IMR-90 (cell line): ENCODE measurements at regions not wholly inside any gene's neighbourhood (a gene's known extent, or its start where the extent isn't known, plus 50 kb on each side); places are given as distances from the start of the nearest gene placed in this dataset.

Experiments
- ATAC-seq: fragments of 200-7000 bp; cut with Tn5 transposase; 2 replicates; pipeline ENCODE4 v1.9.1; 2020; ENCODE audit warnings: low read depth, mild to moderate bottlenecking, moderate library complexity
- BruUV-seq: library from RNA; stranded (reverse); fragments of 400-500 nt; replicated peaks from 2 replicates; lab custom pipeline; 2021; lab: Mats Ljungman, UMichigan
- CTCF ChIA-PET: fragments of 300-600 bp; formaldehyde crosslinking; extraction: SDS; loops from one replicate; lab custom pipeline; 2021; ENCODE audit warnings: antibody characterized with exemption; lab: Yijun Ruan, JAX
- POLR2A ChIA-PET: fragments of 300-600 bp; sonication (Branson Sonifier 250); formaldehyde crosslinking; loops from one replicate; lab custom pipeline; 2022; ENCODE audit warnings: antibody characterized with exemption; ENCODE audit not compliant: unreplicated experiment; lab: Charles Lee
- DNase-seq: peaks from one replicate; pipeline ENCODE4 v3.0.0; 2013
- H2AFZ ChIP-seq: replicated peaks from 2 replicates; pipeline ENCODE3; 2013; ENCODE audit warnings: low read length, mild to moderate bottlenecking; ENCODE audit not compliant: poor library complexity
- H2AK5ac ChIP-seq: 2 replicates; pipeline ENCODE4 v1.6.1; 2013; ENCODE audit warnings: low read depth, low read length, inconsistent platforms
- H2AK9ac ChIP-seq: replicated peaks from 2 replicates; pipeline ENCODE3; 2013; ENCODE audit warnings: mild to moderate bottlenecking, low read depth, low read length, moderate library complexity; ENCODE audit not compliant: poor library complexity
- H2BK120ac ChIP-seq: 2 replicates; pipeline ENCODE4 v1.6.1; 2013; ENCODE audit warnings: low read depth, low read length, inconsistent platforms
- H2BK15ac ChIP-seq: 3 replicates; pipeline ENCODE4 v1.6.1; 2013; ENCODE audit warnings: low read depth, low read length, inconsistent platforms
- H2BK20ac ChIP-seq: 2 replicates; pipeline ENCODE4 v1.6.1; 2013; ENCODE audit warnings: low read depth, mild to moderate bottlenecking, inconsistent platforms, low read length, moderate library complexity
- H2BK5ac ChIP-seq: 2 replicates; pipeline ENCODE4 v1.6.1; 2013; ENCODE audit warnings: mild to moderate bottlenecking, low read depth, low read length, inconsistent platforms; ENCODE audit not compliant: poor library complexity, severe bottlenecking
- H3K14ac ChIP-seq: replicated peaks from 2 replicates; pipeline ENCODE4 v1.6.1; 2013; ENCODE audit warnings: low read depth, low read length, inconsistent platforms
- H3K18ac ChIP-seq: 2 replicates; pipeline ENCODE4 v1.6.1; 2013; ENCODE audit warnings: low read depth, low read length, control low read depth
- H3K23ac ChIP-seq: 2 replicates; pipeline ENCODE4 v1.6.1; 2013; ENCODE audit warnings: low read depth, low read length, inconsistent platforms
- H3K27ac ChIP-seq: 2 replicates; pipeline ENCODE4 v1.5.1; 2013; ENCODE audit warnings: mild to moderate bottlenecking, control low read depth, low read length; ENCODE audit not compliant: insufficient read depth
- H3K27me3 ChIP-seq: 2 replicates; pipeline ENCODE4 v1.6.1; 2013; ENCODE audit warnings: low read length; ENCODE audit not compliant: control insufficient read depth, insufficient read depth
- H3K36me3 ChIP-seq: 2 replicates; pipeline ENCODE4 v1.6.1; 2013; ENCODE audit warnings: low read length, mixed read lengths; ENCODE audit not compliant: control insufficient read depth, insufficient read depth
- H3K4ac ChIP-seq: 2 replicates; pipeline ENCODE4 v1.6.1; 2013; ENCODE audit warnings: low read depth, low read length, inconsistent platforms
- H3K4me1 ChIP-seq: 2 replicates; pipeline ENCODE4 v1.6.1; 2013; ENCODE audit warnings: low read length, mixed read lengths; ENCODE audit not compliant: control insufficient read depth, insufficient read depth
- H3K4me2 ChIP-seq: 2 replicates; pipeline ENCODE4 v1.6.1; 2013; ENCODE audit warnings: low read depth, mild to moderate bottlenecking, control low read depth, low read length, moderate library complexity
- H3K4me3 ChIP-seq: 2 replicates; pipeline ENCODE4 v1.5.1; 2013; ENCODE audit warnings: low read depth, mild to moderate bottlenecking, control low read depth, low read length, moderate library complexity; ENCODE audit not compliant: insufficient read depth
- H3K56ac ChIP-seq: 2 replicates; pipeline ENCODE4 v1.6.1; 2013; ENCODE audit warnings: low read length, inconsistent platforms; ENCODE audit not compliant: insufficient read depth; ENCODE audit errors: extremely low read depth
- H3K79me1 ChIP-seq, 2 experiments: 2 replicates each; pipeline ENCODE4 v1.6.1; 2013; ENCODE audit warnings: low read length in 2 of 2, inconsistent platforms in 1 of 2, low read depth in 1 of 2
- H3K9ac ChIP-seq: 2 replicates; pipeline ENCODE4 v1.6.1; 2013; ENCODE audit warnings: low read depth, low read length, control low read depth
- H3K9me1 ChIP-seq: 2 replicates; pipeline ENCODE4 v1.6.1; 2013; ENCODE audit warnings: low read length, inconsistent platforms; ENCODE audit not compliant: insufficient read depth
- H3K9me3 ChIP-seq: 2 replicates; pipeline ENCODE4 v1.6.1; 2013; ENCODE audit warnings: low read length; ENCODE audit not compliant: control insufficient read depth, insufficient read depth
- H4K20me1 ChIP-seq: 2 replicates; pipeline ENCODE4 v1.6.1; 2013; ENCODE audit warnings: low read length, inconsistent platforms; ENCODE audit not compliant: insufficient read depth
- H4K5ac ChIP-seq: 2 replicates; pipeline ENCODE4 v1.6.1; 2013; ENCODE audit warnings: mild to moderate bottlenecking, low read depth, low read length, control low read depth
- H4K8ac ChIP-seq, 2 experiments: 2 replicates each; pipeline ENCODE4 v1.6.1; 2013; ENCODE audit warnings: low read depth in 2 of 2, low read length in 2 of 2, control low read depth in 1 of 2, inconsistent platforms in 1 of 2
- H4K91ac ChIP-seq: 2 replicates; pipeline ENCODE4 v1.6.1; 2013; ENCODE audit warnings: low read depth, low read length, inconsistent platforms; ENCODE audit not compliant: insufficient read depth
- CEBPB ChIP-seq: IDR thresholded peaks from 2 replicates; pipeline ENCODE4 v1.6.1; 2012; ENCODE audit warnings: low read depth, low read length, improper control_type of control experiment
- CHD1 ChIP-seq: IDR thresholded peaks from 2 replicates; pipeline ENCODE4 v1.6.1; 2012; ENCODE audit warnings: low read depth, low read length, improper control_type of control experiment
- FOS ChIP-seq: fragments of 150-350 bp; IDR thresholded peaks from 2 replicates; pipeline ENCODE4 v1.6.1; 2016; ENCODE audit warnings: low read depth, low read length
- MAFK ChIP-seq: IDR thresholded peaks from 2 replicates; pipeline ENCODE4 v1.6.1; 2012; ENCODE audit warnings: low read depth, low read length, improper control_type of control experiment
- MXI1 ChIP-seq: IDR thresholded peaks from 2 replicates; pipeline ENCODE4 v1.6.1; 2012; ENCODE audit warnings: low read depth, mild to moderate bottlenecking, low read length, moderate library complexity, borderline replicate concordance
- NFE2L2 ChIP-seq: fragments of 150-350 bp; IDR thresholded peaks from 2 replicates; pipeline ENCODE4 v1.6.1; 2016; ENCODE audit warnings: low read depth, mild to moderate bottlenecking, low read length
- POLR2A ChIP-seq: IDR thresholded peaks from 2 replicates; pipeline ENCODE4 v1.6.1; 2012; ENCODE audit warnings: mild to moderate bottlenecking, low read depth, low read length
- RCOR1 ChIP-seq: IDR thresholded peaks from 2 replicates; pipeline ENCODE4 v1.6.1; 2012; ENCODE audit warnings: mild to moderate bottlenecking, low read length, improper control_type of control experiment; ENCODE audit not compliant: insufficient replicate concordance
- SMC3 ChIP-seq: fragments of 150-350 bp; IDR thresholded peaks from 2 replicates; pipeline ENCODE4 v1.6.1; 2016; ENCODE audit warnings: low read depth, mild to moderate bottlenecking, antibody characterized with exemption, low read length, moderate library complexity
- WGBS, 2 experiments: methylation state at CpG; one replicate each; pipeline versions ENCODE4 v1.1.5 to v1.1.7; 2013; ENCODE audit warnings: missing lambda C conversion rate in 2 of 2; ENCODE audit not compliant: insufficient read length in 1 of 2; ENCODE audit errors: extremely low coverage in 2 of 2; 5-methylcytosine and 5-hydroxymethylcytosine counted together
- dilution Hi-C: fragments of 300-500 bp; cut with HindIII; formaldehyde crosslinking; loops from one replicate; pipeline ENCODE4 v1.14.3; 2018; ENCODE audit warnings: low sequenced_read_pairs; ENCODE audit not compliant: unreplicated experiment
- in situ Hi-C: fragments of 300-500 bp; cut with MboI; formaldehyde crosslinking; loops from 3 replicates; pipeline ENCODE4 v1.14.3; 2019; ENCODE audit warnings: low sequenced_read_pairs, inconsistent platforms, mixed read lengths
- intact Hi-C: fragments of 100-400 bp; cut with micrococcal nuclease; formaldehyde crosslinking; loops from 2 replicates; pipeline ENCODE4 v1.10.0; 2022
- TF ChIP-seq, protein P1 (sequence below): fragments of 150-350 bp; IDR thresholded peaks from 2 replicates; pipeline ENCODE4 v1.6.1; 2017; ENCODE audit warnings: mild to moderate bottlenecking, antibody characterized with exemption, low read length, low read depth

DNA sequence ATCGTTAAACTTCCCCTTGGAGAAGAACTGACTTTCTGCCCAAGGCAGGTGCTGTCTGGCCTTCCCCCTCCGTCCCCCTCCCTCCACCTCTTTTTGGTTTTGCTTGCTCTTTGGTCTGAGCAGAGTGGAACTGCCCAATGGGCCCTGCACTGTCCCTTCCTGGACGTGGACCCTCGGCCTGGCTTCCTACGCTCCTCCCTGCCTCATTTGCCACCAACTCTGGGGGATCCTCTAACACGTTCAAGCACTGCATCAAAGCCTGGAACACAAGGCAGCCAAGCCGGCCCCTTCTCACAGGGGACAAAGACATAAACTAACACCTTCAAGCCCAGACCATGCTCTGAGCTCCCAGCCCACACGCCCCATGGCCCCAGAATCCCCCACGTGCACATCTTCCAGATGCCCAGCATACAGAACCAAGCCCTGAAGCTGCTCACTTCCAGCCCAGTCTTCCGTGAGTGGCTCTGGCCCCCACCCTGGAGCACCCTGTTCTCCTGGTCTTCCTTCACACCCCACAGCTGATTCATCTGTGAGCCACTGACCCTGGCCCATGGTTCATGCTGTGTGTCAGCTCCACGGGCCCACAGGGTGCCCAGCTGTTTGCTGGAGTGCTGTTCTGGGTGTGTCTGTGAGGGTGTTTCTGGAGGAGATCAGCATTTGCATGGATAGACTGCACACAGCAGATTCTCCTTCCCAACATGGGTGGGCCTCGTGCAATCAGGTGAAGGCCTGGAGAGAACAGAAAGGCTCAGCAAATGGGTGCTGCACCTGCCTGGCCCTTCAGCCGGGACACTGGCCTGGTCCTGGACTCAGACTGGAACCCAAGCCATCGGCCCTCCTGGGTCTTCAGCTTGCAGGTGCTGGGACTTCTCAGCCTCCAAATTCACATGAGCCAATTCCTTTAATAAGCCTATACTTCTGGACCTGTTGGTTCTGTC, 247.1 kb upstream of the SALL3 start:
- POLR2A ChIA-PET, result no interaction called here
- no peak overlapping the region for H2BK15ac ChIP-seq
- intact Hi-C loops (no loop called here), dilution Hi-C loops (no loop called here), in situ Hi-C loops (no loop called here)
- H4K20me1 ChIP-seq, result no peaks in the 10 kb centered on the region
- no peak for DNase-seq
- H3K4me3 ChIP-seq, result no peak overlapping the region
- no peak overlapping the region for H3K27ac ChIP-seq
- no peak overlapping the region for H3K14ac ChIP-seq
- H3K4ac ChIP-seq, result no peak overlapping the region
- H4K5ac ChIP-seq, result no peak overlapping the region
- H2BK20ac ChIP-seq, result no peak overlapping the region
- H3K18ac ChIP-seq, result no peak overlapping the region
- H3K79me1 ChIP-seq, result no peaks in the 10 kb centered on the region
- no peaks in the 10 kb centered on the region for H3K27me3 ChIP-seq
- H2AFZ ChIP-seq, result no peak overlapping the region
- H3K36me3 ChIP-seq, result no peaks in the 10 kb centered on the region
- no peaks in the 10 kb centered on the region for H3K4me1 ChIP-seq
- no peak overlapping the region for H3K56ac ChIP-seq
- no peak for ATAC-seq
- no peak overlapping the region for H2AK5ac ChIP-seq
- no peak overlapping the region for H4K91ac ChIP-seq
- H3K9me1 ChIP-seq, result no peaks in the 10 kb centered on the region
- no peak overlapping the region for H3K4me2 ChIP-seq
- no peak overlapping the region for H2BK5ac ChIP-seq
- H4K8ac ChIP-seq, result no peak overlapping the region
- 39% methylated on average over 6 of the region's 14 CpGs; no CpG with 5 or more reads in 1 of the 2 experiments for WGBS, 2 experiments
- H3K23ac ChIP-seq, result no peak overlapping the region
- H3K9ac ChIP-seq, result no peak overlapping the region
- peaks cover 62% of the 10 kb centered on the region for H3K9me3 ChIP-seq
- TF ChIP-seq, protein P1, sequence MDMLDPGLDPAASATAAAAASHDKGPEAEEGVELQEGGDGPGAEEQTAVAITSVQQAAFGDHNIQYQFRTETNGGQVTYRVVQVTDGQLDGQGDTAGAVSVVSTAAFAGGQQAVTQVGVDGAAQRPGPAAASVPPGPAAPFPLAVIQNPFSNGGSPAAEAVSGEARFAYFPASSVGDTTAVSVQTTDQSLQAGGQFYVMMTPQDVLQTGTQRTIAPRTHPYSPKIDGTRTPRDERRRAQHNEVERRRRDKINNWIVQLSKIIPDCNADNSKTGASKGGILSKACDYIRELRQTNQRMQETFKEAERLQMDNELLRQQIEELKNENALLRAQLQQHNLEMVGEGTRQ, result no peak
- TF ChIP-seq CEBPB (no peak), POLR2A (no peak), CHD1 (no peak), SMC3 (no peak), RCOR1 (no peak), NFE2L2 (no peak), MXI1 (no peak), FOS (no peak), MAFK (no peak)
- no peak overlapping the region for H2BK120ac ChIP-seq
- BruUV-seq, result no TSS peak
- H2AK9ac ChIP-seq, result no peak overlapping the region
- CTCF ChIA-PET, result no interaction called here
